DLD1 (cell line): ENCODE measurements at regions not wholly inside any gene's neighbourhood (a gene's known extent, or its start where the extent isn't known, plus 50 kb on each side); places are given as distances from the start of the nearest gene placed in this dataset.
"Not testable (repeated sequence)": the region's sequence is repeated elsewhere in the genome, so short reads cannot be mapped to it uniquely, and the experiment has no call there.

Experiments
- in situ Hi-C: cut with HindIII; loops from 2 replicates; pipeline ENCODE4 v1.10.0; 2017; ENCODE audit warnings: low sequenced_read_pairs

- in situ Hi-C loops, result no loop called here
These were observed 1005.8 kb downstream of the GATA3 start for GRCh38 chr10:9060314-9060713.

- in situ Hi-C loops, result no loop called here
These were observed 1007.4 kb downstream of the GATA3 start for GRCh38 chr10:9061871-9062270.

GRCh38 chr10:9066152-9066551, 1011.7 kb downstream of the GATA3 start:
- in situ Hi-C loops, result no loop called here

- in situ Hi-C loops, result no loop called here
These were observed 1013.5 kb downstream of the GATA3 start for GRCh38 chr10:9068003-9068402.

GRCh38 chr10:9069136-9069535, 1014.6 kb downstream of the GATA3 start:
- in situ Hi-C loops, result no loop called here

GRCh38 chr10:9075420-9075819, 1020.9 kb downstream of the GATA3 start:
- in situ Hi-C loops, result no loop called here

- in situ Hi-C loops, result no loop called here
These were observed 1021.6 kb downstream of the GATA3 start for GRCh38 chr10:9076066-9076465.

- in situ Hi-C loops, result no loop called here
These were observed 1026.8 kb downstream of the GATA3 start for GRCh38 chr10:9081253-9081652.

GRCh38 chr10:9081961-9082360, 1027.5 kb downstream of the GATA3 start:
- in situ Hi-C loops, result no loop called here

GRCh38 chr10:9091530-9092093, 1037.1 kb downstream of the GATA3 start:
- in situ Hi-C loops, result no loop called here

- in situ Hi-C loops, result no loop called here
These were observed 1041.8 kb downstream of the GATA3 start for GRCh38 chr10:9096288-9096687.

GRCh38 chr10:9097206-9097990, 1042.9 kb downstream of the GATA3 start:
- in situ Hi-C loops, result no loop called here

GRCh38 chr10:9097991-9098306, 1043.5 kb downstream of the GATA3 start:
- in situ Hi-C loops, result no loop called here

- in situ Hi-C loops, result no loop called here
These were observed 1047.5 kb downstream of the GATA3 start for GRCh38 chr10:9102026-9102425.

GRCh38 chr10:9103301-9103700, 1048.8 kb downstream of the GATA3 start:
- in situ Hi-C loops, result no loop called here

- in situ Hi-C loops, result no loop called here
These were observed 1057.5 kb downstream of the GATA3 start for GRCh38 chr10:9111976-9112375.

- in situ Hi-C loops, result no loop called here
These were observed 1072.2 kb downstream of the GATA3 start for GRCh38 chr10:9126728-9127127.

- in situ Hi-C loops, result no loop called here
These were observed 1082.9 kb downstream of the GATA3 start for GRCh38 chr10:9137368-9137767.

GRCh38 chr10:9138829-9139228, 1084.3 kb downstream of the GATA3 start:
- in situ Hi-C loops, result not testable (repeated sequence)

GRCh38 chr10:9140373-9140772, 1085.9 kb downstream of the GATA3 start:
- in situ Hi-C loops, result no loop called here

GRCh38 chr10:9147475-9147874, 1093.0 kb downstream of the GATA3 start:
- in situ Hi-C loops, result no loop called here

- in situ Hi-C loops, result no loop called here
These were observed 1094.6 kb downstream of the GATA3 start for GRCh38 chr10:9149134-9149533.

GRCh38 chr10:9153057-9153456, 1098.6 kb downstream of the GATA3 start:
- in situ Hi-C loops, result loop anchor here (10.0 kb wide), 1 partner anchor 62 kb away; no protein-coding TSS in a partner anchor
